Neural cell (in vitro differentiated cells): ENCODE measurements at regions not wholly inside any gene's neighbourhood (a gene's known extent, or its start where the extent isn't known, plus 50 kb on each side); places are given as distances from the start of the nearest gene placed in this dataset.
"Not testable (repeated sequence)": the region's sequence is repeated elsewhere in the genome, so short reads cannot be mapped to it uniquely, and the experiment has no call there.

Experiments used
- CTCF ChIP-seq: fragments of 450-650 bp; IDR thresholded peaks from 2 replicates; pipeline ENCODE4 v1.5.1; 2014; ENCODE audit warnings: antibody characterized with exemption, mild to moderate bottlenecking, moderate library complexity; ENCODE audit not compliant: poor library complexity, severe bottlenecking
- EP300 ChIP-seq: fragments of 450-650 bp; conservative IDR thresholded peaks from 2 replicates; pipeline ENCODE4 v1.6.1; 2014; ENCODE audit warnings: antibody characterized with exemption, mild to moderate bottlenecking, moderate library complexity; ENCODE audit not compliant: poor library complexity, severe bottlenecking
- EZH2 ChIP-seq: fragments of 200-600, 300-800 bp; shearing (Covaris generic), sonication (generic); IDR thresholded peaks from 2 replicates; pipeline ENCODE4 v1.6.1; 2014; ENCODE audit warnings: antibody characterized with exemption, low read length, borderline replicate concordance, mild to moderate bottlenecking; ENCODE audit not compliant: insufficient read depth, poor library complexity, severe bottlenecking
- POLR2AphosphoS5 ChIP-seq: IDR thresholded peaks from 2 replicates; pipeline ENCODE4 v1.6.1; 2012
- REST ChIP-seq: IDR thresholded peaks from 2 replicates; pipeline ENCODE4 v1.6.1; 2012; ENCODE audit warnings: borderline replicate concordance
- TAF1 ChIP-seq: IDR thresholded peaks from 2 replicates; pipeline ENCODE4 v1.6.1; 2012; ENCODE audit warnings: low read depth

- not testable (repeated sequence) for TF ChIP-seq CTCF, EP300, REST, POLR2AphosphoS5, EZH2, TAF1
Observed at GRCh38 chr2:53022248-53022647, 745.4 kb upstream of the CHAC2 start.
